ENCODE measurements at regions not wholly inside any gene's neighbourhood (a gene's known extent, or its start where the extent isn't known, plus 50 kb on each side); places are given as distances from the start of the nearest gene placed in this dataset.

GRCh38 chr4:95898226-95898625 is 58.3 kb downstream of the PDHA2 start:
- TF ChIP-seq CTCF (IDR thresholded peaks at IDR 0.05; ENCODE audit: borderline replicate concordance, insufficient read depth, low read depth, low read length) = no peak
- H3K4me3 ChIP-seq (ENCODE audit: low read depth, low read length) = no peak overlapping the region

GRCh38 chr4:95909211-95909610 is 69.3 kb downstream of the PDHA2 start:
- H3K4me3 ChIP-seq (ENCODE audit: low read depth, low read length) = no peak overlapping the region
- no peak for TF ChIP-seq CTCF (IDR thresholded peaks at IDR 0.05; ENCODE audit: borderline replicate concordance, insufficient read depth, low read depth, low read length)

GRCh38 chr4:95910749-95911148 is 70.9 kb downstream of the PDHA2 start:
- no peak overlapping the region for H3K4me3 ChIP-seq (ENCODE audit: low read depth, low read length)
- TF ChIP-seq CTCF (IDR thresholded peaks at IDR 0.05; ENCODE audit: borderline replicate concordance, insufficient read depth, low read depth, low read length) = no peak

GRCh38 chr4:95921470-95921869 is 81.6 kb downstream of the PDHA2 start:
- H3K4me3 ChIP-seq (ENCODE audit: low read depth, low read length) = no peak overlapping the region
- TF ChIP-seq CTCF (IDR thresholded peaks at IDR 0.05; ENCODE audit: borderline replicate concordance, insufficient read depth, low read depth, low read length) = no peak

GRCh38 chr4:95929448-95930064 is 89.7 kb downstream of the PDHA2 start:
- H3K4me3 ChIP-seq (ENCODE audit: low read depth, low read length) = no peak overlapping the region
- no peak for TF ChIP-seq CTCF (IDR thresholded peaks at IDR 0.05; ENCODE audit: borderline replicate concordance, insufficient read depth, low read depth, low read length)

GRCh38 chr4:95939141-95939540 is 99.2 kb downstream of the PDHA2 start:
- H3K4me3 ChIP-seq (ENCODE audit: low read depth, low read length) = no peak overlapping the region

More at GRCh38 chr4:95939141-95939540, 99.2 kb downstream of the PDHA2 start:
- TF ChIP-seq CTCF (IDR thresholded peaks at IDR 0.05; ENCODE audit: borderline replicate concordance, insufficient read depth, low read depth, low read length) = no peak
